CD4-positive, alpha-beta T cell treated with Interleukin-21 for 1 hour (primary cell): ENCODE measurements at regions not wholly inside any gene's neighbourhood (a gene's known extent, or its start where the extent isn't known, plus 50 kb on each side); places are given as distances from the start of the nearest gene placed in this dataset.
"Not testable (repeated sequence)": the region's sequence is repeated elsewhere in the genome, so short reads cannot be mapped to it uniquely, and the experiment has no call there.

Experiments
- DNase-seq: peaks from one replicate; pipeline ENCODE4 v3.0.0-alpha.2; 2020

DNA sequence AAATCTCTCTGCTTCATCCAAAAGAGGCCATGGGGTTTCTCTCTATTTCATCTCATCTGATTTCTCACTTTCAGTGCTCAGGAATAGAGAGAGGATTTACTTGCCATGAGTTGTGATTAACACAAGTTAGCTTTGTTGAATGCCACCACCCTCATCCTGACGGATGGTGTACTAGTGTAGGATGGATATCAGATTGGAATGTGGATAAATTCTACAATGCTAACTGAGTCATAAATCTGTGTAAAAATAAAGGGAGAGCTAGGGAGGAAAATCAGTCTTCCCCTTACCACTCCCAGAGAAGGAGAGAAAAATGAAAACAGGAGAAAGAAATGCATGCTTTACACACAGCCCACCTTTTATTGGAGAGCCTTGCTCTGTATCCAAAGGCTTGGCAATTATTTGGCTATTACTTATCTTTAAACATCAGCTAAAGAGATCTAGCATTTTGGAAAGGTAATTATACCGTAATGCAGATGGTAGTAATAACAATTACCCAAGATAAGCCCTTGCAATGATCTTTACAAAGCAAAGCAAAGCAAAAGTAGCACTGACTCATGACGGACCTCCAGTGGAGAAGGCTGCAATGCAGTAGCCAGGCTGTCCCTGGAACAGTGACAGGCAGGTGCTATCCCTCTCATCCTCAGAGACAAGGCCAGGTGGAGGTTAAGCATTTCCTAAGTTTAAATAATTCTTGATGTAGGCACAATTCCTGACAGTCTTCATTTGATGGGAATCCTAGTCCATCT lies 306.3 kb upstream of the PPARGC1A start:
- no peak for DNase-seq

DNA sequence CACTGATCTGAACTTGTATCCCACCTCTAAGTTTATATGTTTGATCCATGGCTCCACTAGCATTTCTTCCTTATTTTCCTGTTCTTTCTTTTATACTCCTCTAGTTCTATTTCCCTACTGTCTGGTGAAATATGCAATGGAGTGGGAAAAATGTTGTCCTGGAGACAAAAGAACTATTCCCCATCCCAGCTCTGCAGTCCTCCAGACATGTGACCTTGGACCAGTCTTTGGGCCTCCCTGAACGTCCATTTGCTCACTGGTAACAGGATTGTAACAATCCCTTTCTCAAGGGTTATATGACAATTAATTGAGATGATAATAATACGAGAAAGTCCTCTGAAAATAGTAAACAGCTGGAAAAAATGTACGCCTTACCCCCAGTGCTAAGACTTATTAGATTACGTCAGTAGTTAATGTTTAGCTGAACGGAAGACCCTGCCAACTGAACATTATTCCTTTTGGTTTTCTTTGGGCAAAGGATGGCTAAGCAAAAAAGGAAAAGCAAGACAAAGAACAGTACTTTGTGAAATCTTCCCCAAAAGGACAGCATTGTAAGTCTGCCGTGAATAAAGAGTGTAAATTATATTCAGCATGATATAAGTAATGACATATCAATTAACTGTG lies 302.3 kb upstream of the PPARGC1A start:
- no peak for DNase-seq

DNA sequence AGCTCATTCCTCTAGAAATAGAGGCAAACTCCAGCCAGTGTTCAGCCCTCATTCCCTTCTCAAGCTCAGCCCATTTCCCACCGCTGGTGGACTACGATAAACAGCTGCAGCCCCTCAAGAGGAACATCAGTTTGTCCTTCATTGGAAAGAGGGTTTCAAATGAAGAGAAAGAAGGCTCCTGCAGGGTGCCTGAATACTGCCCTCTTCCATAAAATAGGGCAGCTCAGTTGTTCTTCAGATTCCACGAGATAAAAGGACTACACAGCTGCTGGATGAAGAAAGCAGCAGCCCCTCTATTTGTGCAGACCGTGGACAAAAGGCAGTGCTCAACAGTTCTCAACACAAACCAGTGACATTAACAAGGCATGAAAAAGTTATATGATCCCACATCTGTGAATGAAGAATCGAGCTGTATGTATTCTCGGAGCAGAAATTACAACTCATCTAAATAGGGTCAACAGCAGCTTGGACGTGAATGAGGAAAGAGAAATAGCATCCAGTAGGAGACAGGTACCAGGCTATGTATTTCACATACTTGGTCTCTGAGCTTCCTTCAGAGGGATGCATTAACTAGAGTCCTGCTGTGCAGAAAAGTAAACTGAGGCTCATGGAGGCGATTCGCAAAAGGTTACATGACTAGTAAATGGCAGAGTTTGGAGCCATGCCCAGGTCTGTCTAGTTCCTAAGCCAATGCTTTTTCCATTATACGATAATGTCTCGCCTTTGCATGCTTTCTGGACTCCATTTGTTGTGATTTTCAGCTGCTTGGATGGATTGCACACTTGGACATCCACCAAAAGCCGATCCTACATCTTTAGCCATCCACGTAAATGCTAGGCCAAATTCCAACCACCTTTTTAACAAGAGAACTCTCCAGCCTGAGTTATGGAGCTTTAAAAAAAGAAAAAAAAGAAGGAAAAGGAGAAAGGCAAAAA lies 301.2 kb upstream of the PPARGC1A start:
- no peak for DNase-seq

DNA sequence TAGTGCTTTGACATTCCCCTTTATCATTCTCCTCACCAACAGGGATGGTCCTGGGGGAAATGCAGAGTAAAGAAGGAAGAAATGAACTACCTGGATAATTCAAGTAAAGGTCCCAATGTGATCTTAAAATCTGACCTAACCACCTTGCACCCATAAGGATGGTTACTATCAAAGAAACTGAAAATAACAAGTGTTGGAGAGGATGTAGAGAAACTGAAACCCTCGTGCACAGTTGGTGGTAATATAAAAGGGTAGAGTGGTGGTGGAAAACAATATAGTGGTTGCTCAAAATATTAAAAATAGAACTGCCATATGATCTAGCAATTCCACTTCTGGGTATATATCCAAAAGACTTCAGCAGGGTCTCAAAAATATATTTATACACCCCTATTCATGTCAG lies 298.6 kb upstream of the PPARGC1A start:
- no peak for DNase-seq

DNA sequence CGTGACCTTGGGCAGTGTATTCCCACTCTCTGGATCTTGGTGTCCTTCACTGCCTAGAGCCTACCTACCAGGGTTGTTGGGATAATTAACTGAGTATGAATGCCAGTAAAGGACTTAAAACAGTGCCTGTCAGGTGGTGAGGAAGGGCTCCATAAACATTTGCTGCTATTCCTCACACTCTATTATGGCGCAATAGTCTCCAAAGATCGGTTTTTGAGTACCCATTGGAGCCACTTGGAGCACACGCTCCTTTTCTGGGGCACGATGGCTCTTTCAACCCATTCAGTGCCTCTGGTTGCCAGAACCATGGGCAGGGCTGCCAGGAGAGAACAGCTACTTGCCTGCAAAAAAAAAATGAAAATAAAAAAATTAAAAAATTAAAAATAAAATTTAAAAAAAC lies 296.6 kb upstream of the PPARGC1A start:
- no peak for DNase-seq

DNA sequence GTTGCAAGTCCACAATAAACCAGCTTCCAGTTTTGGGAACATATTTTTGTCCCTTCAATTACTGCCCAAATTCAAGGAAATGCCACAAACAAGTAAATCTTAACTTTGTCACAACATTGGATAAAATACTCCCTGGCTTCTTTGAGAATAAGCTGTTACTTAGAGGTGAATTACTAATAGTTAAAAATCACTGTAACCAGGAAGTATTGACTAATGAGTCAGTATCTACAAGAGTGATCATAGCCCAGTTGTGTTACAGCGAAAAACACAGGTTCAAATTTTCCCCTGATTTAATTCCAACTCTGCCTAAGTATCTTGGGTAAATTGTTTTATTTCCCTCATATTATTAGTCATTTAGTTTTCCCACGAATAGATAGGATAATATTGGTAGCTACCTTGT lies 291.2 kb upstream of the PPARGC1A start:
- DNase-seq = no peak

DNA sequence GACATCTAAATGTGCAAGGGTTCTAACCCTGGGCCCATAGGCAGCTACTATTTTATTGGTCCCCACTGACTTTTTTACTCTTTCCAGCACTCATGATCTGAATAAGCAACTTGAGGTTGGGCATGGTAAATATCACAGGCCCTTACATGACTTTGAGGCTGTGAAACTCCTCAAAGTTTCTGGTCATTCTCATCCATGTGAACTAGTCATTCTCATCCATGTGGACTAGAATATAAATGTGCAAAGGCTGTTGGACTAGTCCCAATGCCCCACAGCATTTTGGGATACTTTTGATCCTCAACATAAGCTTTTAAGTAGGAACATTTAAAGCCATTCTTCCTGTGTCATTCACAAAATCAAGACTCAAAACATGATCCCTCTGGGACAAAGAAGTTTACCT lies 290.7 kb upstream of the PPARGC1A start:
- no peak for DNase-seq

DNA sequence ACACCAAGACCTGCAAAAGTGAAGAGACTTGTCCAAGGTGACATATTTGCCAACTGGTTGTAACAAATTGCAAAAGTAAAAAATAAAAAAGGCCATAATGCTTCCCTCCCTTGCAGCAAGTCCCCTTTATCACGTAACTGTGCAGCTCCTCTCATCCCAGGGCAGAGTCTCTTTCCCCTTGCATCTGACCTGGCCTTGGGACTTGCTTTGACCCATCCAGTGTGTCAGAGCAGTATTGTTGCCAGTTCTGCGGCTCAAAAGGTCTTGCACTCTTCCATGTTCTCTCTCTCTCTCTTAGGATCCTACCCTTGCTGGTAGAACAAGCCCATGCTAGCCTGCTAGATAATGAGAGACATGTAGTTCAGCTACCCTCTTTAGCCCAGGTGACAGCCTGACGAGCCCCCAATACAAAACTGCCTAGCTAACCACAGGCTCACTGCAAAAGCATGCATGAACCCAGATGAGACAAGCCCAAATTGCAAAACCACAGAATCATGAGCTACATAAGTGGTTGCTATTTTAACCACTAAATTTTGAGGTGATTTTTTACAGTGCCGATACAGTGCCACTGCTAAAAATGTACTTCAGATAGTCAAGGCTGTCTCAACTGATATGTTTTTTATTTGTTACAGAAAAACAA lies 289.5 kb upstream of the PPARGC1A start:
- no peak for DNase-seq

DNA sequence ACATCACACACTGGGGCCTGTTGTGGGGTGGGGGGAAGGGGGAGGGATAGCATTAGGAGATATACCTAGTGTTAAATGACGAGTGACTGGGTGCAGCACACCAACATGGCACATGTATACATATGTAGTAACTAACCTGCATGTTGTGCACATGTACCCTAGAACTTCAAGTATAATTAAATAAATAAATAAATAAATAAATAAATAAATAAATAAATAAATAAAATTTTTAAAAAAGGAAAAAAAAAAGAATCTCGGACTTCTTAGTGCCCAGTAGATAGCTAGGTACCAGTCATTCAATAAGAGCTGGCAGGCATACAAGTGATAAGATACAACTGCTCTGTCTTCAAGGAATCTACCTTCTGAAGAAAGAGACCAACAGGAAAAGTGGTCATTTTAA lies 287.6 kb upstream of the PPARGC1A start:
- not testable (repeated sequence) for DNase-seq

DNA sequence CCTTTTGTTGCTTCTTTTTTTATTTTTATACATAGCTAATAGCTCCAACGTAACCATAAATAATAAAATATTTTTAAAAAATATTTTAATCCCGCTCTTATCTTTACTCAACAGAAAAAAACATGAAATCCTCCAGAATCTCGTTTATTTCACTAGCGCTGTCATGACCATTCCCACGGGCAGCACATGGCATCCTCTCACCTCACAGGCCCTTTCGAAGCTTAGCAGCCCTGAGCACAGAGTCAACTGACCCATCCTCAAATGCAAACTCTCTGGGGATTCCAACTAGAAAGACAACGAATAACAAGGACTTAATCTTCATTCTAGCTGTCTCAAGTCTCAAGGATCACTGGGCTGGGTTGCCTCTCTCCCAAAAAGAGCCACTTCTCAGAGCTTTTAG lies 285.9 kb upstream of the PPARGC1A start:
- no peak for DNase-seq

DNA sequence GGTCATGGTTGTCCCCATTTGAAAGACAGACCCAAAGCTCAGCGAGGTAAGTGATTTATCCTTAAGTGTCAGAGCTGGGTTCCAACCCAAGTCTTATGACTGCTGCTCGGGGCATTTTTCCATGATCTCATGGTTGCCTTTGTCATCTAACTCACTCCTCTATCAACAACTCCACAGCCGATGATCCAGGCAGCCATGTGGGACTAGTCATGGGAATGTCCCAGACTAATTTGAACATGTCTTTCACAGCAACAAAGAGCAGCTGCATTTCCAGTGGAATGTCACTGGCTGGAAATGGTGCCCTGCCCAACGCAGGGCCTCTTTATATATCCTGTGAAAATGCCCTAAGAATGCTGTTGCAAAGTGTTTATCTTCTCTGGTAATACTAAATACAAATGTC lies 284.8 kb upstream of the PPARGC1A start:
- DNase-seq = no peak

DNA sequence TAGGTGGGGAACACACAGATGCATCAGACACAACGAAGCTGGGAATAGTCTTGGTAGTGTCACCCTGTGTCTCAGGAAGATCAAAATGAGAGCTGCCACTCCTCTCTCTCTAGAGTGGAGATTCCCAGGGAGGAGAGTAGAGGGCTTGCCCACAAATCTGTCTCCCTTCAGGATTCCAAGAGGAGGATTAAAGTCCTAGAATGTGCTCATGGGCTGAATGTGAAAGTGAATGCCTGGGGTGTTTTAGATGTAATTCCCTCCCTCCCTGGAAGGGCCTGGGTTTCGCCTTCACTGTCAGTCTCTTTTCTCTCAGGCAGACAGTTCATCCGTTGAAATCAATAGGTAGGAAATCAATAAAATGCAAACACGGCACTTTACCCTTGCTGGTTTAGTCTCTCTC lies 282.6 kb upstream of the PPARGC1A start:
- DNase-seq = no peak

DNA sequence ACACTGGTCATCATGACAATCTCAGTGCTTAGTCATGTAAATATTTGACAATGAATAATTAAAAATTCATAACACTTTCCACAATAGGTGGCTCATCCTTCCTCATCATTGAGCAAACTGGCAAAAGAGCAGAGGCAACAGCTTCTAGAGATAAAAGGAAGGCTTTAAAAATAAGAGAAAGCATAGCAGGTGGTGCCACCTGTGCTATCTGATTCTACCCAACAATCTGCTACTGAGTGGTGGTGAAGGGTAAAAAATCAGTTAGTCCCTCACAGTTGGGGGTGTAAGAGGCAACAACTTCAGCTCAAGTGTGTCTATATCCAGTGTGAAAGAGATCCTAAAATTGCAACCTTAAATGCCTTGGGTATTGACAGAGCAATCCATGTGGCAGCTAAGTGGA lies 280.1 kb upstream of the PPARGC1A start:
- DNase-seq = no peak

DNA sequence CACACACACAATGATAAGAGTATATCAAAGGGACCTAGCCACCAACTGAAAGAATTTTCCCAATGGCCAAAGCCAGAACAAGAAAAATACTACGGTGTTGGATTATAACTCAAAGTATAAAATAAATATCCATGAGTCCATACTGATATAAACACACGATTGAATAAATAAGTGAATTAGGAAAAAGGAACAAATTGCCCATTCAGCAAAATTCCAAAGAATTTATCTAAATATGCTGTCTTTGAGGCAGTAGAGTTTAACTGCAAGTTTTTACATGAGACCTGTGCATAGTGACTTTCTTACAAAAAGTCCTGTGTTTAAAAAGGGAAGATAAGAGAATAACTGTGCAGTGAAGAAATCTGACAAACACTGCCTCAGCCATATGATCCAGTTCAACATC lies 278.8 kb upstream of the PPARGC1A start:
- no peak for DNase-seq

DNA sequence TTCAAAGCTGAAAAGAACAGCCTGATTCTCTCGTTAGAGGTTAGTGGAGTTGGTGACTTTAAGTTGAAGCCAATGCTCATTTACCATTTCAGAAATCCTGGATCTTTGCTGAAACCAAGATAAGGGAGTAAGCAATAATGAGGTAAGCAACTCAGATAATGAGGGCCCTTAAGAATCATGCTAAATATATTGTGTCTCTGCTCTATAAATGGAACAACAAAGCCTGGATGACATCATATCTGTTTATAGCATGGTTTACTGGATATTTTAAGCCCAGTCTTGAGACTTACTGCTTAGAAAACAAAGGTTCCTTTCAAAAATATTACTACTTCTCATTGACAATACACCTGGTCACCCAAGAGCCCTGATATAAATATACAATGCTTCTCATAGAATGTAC lies 276.7 kb upstream of the PPARGC1A start:
- no peak for DNase-seq

DNA sequence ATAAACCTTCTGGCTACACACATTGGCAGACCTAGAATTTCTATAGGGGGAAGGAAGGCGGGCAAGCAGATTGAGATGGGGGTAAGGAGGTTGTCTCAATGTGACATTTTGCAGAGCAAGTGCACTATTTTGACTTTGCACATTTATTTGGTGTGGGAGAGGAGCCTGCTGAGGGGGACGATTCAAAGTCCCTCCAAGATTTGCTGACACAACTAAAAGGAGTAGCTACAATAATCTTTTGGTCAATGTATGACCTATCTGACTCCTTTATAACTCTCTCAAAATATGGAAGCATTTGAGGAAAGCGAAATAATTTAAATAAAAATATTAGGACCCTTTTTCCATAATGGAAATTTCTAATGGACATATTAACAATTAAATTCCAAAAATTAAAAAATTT lies 274.9 kb upstream of the PPARGC1A start:
- no peak for DNase-seq

DNA sequence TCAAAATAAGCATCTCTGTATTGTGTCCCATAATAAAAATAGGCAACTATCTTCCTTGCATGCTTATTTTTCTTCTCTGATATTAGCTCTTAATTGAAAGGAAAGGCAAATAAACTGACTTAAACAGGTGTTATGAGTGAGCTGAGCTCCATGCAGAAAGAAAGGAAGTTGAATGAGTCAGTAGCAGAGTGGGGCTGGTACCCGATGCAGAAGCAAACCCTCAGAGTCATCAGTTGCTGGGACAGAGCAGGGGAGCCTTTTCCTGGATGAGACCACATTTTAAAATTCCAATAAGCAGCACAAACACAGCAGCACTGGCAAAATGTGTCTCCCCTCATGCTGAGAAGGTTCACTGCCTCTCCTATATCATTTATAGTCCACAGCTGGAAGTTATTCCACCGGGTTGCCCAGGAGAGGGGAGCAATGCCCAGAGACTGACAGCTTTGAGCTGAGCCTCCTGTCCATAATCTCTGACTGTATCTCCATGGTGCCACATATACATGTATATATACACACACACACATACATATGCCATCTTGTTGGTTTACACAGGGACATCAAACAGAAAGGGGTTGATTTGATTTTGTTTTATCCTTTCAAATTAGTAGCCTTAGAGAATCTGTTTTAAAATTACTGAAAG lies 274.3 kb upstream of the PPARGC1A start:
- DNase-seq = no peak

DNA sequence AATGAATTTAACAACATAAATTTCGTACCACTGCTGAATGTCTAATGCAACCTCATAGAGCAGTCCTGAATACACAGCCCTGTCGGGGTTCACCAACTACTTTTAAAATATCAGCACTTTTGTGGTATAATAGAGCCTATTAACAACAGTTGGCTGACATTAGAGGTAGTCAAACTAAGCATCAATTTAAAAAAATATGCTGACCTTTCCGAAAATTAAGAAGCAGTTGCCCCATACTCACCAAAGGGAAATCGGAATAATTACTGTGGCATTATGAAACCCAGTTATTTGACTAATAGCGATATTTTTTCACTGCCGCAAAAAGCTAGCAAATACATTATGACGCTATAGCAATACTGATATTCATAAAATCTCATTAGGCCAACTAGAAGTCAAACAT lies 273.5 kb upstream of the PPARGC1A start:
- no peak for DNase-seq

DNA sequence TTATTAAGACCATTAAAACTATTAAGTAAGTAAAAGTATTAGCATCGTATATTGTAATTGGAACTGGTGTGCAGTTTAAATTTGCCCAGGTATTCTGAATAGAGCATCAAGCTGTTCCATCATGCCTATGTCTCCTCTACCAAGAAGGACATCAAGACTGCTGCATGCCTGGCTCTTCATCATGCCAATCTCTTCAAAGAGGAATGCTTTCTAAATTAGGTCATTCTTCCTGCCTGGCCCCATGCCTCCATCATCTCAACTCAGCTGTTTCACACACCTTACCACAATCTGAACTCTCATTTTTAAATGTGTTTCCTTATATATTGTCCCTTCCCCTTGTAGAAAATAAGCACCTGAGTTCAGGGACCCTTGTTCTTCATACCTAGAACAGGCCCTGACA lies 270.5 kb upstream of the PPARGC1A start:
- DNase-seq = no peak

DNA sequence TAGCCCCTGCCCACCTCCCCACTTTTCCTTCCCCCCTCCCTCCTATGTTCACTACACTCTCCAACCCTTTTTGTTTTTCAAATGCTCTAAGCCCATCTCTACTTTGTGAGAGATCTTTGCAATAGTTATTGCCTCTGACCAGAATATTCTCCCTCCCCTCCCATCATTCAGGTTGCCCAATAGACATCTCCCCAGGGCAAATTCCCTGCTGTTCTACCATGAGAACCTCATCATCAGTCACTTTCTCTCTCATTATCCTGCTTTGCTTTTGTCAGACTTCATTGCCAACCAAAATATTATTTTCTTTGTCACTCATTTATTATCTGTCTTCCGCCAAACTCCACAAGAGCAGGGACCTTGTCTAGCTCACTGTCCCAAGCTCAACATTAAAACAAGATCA lies 268.2 kb upstream of the PPARGC1A start:
- no peak for DNase-seq

DNA sequence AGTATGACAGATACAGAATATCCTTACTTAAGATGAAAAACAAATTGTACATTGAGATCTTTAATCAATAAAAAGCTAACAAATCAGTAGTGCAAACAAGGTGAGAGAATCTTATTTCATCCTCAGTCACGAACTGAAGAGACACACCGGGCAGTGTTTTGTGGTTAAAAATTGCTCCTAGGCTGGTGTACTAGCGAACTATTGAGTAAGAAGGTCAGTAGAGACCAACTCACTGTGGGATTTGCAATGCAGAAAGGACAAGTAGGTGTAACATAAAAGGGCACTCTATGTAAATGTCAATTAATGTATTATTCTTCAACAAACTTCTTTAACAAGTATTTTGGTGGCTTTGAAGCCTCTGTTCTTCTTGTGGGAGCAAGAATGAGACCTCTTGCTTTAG lies 260.2 kb upstream of the PPARGC1A start:
- DNase-seq = no peak

DNA sequence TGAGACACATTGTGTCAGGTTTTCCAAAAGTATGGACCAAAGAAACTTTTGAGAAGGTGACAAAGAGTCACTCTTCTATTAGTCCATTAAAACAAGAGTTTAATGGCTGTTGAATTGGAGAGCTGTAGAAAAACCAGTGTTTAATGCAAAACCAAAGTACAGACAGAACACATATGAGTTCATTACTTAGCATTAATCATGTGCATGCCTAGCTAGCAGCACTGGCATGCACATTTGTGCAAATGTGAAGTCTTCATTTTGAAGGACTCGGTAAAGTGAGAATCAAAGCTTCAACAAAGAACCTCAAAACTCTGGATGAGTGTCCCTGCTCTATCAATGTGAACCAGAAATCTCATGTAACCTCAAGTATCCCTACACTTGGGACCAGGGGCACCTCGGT lies 256.3 kb upstream of the PPARGC1A start:
- DNase-seq = no peak

DNA sequence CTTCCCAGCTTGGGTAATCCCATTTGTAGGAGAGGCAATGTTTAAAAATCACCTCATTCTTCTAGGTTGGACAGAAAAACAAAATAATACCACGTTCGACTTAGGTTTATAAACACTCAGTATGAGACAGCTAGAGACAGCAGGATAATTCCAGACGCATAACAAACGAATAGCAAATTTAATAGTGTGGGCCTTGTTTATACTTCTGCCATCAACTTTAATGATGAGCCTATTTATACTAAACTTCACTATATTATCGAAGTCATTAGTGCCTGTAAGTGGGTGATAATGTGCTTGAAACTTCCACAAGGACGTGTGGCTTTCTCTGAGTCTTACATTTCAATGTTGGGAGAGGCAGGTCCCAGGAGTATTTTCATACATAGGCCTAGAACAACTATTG lies 255.7 kb upstream of the PPARGC1A start:
- DNase-seq = no peak
